SKM-1 treated with dmso at 0.1 percent for 144 hours (cell line): ENCODE measurements at regions not wholly inside any gene's neighbourhood (a gene's known extent, or its start where the extent isn't known, plus 50 kb on each side); places are given as distances from the start of the nearest gene placed in this dataset.
A peak's percentile ranks its signal among the peaks of the same experiment; 100 is the strongest.

Experiments
- DNase-seq: peaks from one replicate; lab custom pipeline; 2025; ENCODE audit not compliant: unreplicated experiment; lab: John Stamatoyannopoulos, UW

DNA sequence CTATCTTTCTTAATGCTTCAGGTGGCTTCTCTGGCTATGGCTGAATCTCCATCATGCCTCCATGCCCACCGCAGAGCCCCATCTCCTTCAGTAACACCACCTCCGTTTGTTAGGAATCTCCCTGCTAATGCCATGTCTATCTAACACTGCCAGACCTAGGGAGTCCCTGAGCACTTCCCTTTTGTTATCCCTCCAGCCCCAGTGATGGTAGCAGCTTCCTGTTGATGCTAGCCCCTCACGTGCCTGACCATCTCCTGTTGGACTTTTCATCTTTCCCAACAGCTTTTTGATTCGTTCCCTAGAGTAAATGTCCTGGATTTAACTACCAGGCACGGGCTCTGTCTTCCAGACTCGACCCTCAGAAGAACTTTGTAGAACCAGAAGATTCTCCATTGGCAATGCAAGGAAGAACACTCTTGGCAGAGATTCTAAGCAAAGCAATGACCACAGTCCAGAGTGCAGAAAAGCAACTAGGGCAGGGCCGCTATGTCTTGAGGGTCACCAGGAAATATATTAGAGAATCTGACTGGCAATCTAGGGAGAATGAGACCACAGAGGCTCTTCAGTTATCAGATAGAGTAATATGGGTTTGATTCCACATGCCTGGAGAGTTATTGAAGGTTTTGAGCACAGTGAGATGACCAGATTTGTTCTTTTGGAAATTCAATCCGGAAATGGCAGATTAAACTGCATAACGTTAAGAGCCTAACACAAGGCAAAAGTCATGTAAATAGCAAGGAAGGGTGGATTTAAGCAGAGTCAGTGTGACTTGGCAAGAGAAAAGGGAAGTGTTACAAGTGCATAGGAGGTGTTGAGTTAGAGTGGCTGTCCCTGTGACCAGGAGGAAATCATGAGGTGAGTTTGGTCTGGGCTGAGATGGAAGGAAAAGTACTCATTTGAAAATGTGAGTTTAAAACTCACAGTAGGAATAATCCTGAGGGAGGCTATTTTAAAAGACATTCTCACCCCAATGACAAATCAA is 555.2 kb downstream of the ACTL7B start:
- peak; percentile 67 for DNase-seq

DNA sequence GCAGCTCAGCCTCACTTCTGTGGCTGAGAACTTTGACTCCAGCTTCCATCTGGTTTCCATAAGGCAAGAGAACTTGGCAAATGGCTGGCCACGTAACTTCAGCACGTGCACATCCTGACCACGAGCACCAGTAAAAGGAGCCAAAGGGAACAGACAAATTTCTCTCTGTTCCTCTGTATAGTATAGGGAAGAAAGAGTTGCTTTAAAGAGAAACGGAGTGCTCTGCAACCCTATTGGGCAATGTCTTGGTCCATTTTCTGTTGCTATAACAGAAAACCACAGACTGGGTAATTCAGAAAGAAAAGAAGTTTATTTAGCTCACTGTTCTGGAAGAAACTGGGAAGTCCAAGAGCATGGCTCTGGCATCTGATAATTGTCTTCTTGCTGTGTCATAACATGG is 558.7 kb downstream of the ACTL7B start:
- DNase-seq, result peak; percentile 59

DNA sequence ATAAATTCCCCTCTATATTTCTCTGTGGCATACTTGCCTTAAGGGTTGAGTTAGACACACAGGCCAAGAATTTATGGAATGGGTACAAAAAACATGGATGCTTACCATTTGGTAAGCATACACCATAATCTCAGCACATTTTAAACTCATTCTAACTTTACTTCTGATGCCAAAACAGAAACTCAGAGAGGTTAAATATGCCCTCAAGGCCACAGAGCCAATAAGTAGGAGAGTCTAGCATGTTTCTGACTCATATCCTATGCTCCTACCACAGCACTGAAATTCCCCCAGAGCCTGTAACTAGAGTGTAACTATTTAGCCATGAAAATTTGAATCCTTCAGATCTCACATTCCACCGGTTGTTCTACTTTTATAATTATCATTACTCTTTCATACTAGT is 559.7 kb downstream of the ACTL7B start:
- no peak for DNase-seq

DNA sequence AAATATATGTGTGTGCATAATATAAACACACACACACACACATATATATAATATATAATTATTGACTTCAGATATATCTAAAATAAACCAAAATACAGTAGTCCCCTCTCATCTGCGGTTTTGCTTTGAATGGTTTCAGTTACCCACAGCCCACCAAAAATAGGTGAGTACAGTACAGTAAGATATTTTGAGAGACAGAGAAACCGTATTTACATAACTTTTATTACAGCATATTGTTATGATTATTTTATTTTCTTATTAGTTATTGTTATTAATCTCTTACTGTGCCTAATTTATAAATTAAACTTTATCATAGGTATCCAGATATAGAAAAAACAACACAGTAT is 564.2 kb downstream of the ACTL7B start:
- no peak for DNase-seq

DNA sequence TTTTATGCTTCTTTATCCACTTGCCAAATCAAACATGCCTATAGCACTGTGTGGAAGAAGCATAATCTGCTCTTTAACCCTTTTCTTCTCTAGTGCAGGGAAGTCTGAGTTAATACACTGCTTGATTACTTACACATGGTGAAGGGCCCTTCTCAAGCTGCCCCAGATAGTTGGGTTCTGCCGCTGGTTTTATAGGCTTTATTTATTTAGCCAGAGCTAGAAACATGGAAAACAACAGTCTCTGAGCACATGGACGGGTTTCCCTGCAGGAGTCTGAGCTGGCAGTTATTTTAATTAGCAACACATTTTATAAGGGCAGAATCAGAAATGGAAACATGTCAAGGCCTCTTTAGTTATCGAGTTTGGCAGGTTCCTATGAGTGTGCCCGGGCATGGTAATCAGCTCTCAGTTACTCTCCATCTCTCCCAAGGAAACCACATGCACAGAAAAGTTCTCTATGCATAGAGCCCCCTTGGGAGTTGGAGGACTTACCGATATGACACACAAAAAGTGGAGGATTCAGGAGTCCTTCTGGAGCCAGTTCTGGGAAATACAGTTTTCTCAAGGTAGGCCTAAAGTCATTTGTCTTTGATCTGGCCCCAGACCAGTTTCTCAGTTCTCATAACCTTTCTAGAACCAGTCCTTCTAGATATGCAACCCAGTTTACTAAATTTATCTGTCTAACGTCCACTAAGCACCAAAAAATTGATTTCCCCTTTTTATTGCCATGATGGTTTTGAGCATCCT is 564.8 kb downstream of the ACTL7B start:
- no peak for DNase-seq

DNA sequence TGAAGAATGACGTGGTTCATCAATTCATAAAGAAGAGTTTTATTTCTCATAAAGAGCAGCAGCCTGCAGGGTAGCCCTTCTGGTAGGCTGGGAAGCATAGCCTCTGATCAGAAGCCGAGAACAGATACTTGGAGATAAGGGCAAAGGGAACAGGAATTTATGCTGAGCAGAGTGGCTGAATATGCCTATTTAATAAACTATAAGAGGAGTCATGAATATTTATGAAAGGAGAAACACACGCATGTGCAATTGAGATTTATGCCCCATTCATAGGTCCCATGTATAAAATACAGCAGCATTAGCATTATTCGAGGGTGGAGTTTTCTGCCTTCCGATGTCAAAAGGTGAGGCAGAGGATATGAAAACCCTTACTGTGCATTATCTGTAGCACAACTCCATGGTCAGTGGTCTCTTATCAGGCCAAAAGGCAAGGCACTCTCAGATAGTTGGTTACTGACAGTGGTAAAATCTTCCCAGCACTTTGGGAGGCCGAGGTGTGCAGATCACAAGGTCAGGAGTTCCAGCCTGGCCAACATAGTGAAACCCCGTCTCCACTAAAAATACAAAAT is 569.1 kb downstream of the ACTL7B start:
- no peak for DNase-seq

DNA sequence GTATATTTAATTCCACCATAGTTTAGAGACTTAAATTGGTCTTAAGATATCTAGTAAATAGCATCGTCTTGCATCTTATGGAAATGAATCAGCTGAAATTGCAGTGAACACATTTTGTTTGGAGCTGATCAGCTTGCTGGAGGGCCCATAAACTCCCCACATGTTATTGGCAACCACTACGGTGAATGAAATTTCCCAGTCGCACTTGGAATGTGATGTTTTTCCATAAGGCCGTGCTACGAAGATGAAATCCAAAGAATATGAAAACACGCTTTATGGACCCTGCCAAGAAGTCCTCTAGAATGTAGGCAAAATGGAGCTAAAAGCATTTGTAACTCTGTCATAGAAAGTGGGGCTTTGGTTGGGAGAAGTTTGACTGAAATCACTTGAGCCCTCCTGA is 572.1 kb downstream of the ACTL7B start:
- no peak for DNase-seq

DNA sequence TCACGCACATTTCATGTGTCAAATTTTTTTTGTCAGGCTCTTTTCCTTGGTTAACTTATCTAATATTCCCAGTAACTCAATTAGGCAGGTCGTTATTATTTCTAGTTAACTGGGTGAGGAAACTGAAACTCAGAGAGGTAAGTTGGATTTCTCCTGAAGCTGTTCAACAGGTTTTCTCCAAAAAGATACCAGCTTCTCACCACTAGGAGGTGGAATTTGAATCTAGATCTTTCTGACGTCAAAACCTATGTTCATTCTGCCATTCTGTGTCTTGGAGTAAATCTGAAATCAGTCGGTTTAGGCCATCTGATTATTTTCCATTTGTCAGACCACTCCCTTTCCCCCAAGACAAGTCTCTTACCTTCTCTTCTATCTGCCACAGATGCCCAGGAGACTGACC is 572.9 kb downstream of the ACTL7B start:
- DNase-seq, result no peak

DNA sequence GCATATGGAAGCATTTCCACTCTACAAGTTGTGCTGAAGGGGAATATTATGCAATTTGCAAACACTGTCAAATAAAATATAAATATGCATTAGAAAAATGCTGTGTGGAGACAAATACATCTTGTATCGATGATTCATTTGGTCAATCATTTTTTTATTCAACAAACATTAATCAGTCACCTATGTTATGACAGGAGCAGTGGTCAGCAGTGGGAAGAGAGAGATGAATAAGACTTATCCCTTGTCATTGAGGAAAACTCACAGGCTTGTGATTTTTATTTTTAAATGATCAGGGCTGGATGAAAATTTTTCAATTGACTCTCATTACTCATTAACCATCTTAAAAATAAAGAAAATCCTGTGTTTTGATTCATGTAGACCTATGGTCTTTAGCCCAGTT is 574.1 kb downstream of the ACTL7B start:
- DNase-seq, result no peak

DNA sequence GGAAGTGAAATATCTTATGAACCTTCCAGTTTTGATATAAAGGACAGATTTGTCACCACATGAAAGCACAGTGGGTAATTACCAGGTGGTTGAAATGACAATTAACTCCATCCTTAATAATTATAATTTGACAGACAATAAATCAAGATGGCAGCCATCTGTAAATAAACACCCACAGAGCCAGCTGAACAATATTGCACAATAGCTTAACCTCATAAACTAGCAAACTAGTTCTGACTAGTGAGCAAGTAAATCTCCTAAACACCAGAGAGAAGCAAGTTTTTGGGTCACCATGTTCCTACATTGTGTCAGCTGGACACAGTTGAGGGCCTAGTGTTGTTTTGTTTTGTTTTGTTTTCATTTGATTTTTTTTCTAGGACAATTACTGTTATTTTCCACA is 577.4 kb downstream of the ACTL7B start:
- no peak for DNase-seq

DNA sequence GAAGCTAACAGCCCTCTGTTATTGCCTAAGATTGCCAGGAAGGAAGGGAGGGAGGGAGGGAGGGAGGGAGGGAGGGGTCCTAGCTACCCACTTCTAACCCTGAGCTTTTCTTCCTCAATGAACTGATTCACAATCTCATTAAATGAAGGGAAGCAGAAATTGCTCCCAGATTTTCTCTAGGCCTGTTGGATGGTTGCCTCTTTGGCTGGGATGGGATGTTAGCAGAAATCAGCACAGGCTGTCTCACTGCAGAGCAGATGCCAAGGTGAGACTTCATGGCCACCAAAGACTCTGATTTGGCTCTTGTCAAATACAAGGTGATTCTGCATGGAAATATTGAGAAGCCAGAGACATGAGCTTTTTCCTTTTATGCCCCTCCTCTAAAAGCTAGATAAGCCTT is 578.6 kb downstream of the ACTL7B start:
- DNase-seq, result no peak

DNA sequence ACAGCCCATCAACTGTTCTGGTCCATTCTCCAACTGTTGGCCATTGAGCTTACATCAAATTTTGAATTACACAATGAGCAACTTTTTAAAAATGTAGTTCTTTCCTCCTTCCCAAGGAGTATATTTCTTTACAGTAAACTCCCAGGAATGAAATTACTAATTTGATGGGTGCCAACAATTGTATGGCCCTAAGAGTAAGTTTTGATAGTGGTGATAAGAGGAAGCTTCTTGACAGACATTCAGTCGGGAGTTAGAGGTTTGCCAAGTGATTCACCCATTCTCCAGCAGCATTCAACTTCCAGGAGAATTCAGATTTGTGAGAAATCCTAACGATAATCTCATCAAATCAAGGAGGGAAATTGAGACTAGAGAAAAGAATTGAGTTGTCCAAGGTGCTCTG is 579.9 kb downstream of the ACTL7B start:
- no peak for DNase-seq

DNA sequence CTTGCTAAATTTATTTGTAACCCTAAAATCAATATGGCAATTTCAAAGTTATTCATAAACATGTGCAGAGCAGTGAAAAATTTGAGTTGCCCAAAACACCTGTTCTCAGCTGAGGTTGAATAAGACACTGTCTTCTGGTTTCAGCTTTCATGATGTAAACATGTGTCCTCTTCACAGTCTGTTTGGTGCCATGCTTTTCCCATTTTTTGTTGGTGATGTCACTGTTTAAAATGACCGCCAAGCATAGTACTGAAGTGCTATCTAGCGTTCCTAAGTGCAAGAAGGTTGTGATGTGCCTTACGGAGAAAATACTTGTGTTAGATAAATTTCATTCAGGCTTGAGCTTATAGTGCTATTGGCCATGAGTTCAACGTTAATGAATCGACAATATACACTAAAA is 580.8 kb downstream of the ACTL7B start:
- DNase-seq, result no peak

DNA sequence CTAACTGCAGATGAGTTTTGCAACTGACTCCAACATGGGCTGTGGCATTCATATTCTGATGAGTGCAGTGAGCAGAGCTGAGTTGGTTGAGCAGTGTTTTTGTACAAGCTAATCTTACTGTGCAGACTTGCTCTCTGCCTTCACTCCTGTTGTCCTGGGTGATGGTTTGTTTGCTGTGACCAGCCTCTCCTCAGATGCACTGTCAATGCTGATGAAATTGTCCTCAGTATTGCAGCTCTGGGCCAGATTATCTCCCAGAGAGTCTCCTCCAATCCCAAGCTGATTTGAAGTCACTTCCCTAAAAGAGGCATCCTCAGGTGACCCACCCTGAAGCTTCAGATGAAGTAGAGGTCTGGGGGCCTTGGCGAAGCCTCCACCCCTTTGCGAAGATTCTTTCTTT is 581.8 kb downstream of the ACTL7B start:
- no peak for DNase-seq

DNA sequence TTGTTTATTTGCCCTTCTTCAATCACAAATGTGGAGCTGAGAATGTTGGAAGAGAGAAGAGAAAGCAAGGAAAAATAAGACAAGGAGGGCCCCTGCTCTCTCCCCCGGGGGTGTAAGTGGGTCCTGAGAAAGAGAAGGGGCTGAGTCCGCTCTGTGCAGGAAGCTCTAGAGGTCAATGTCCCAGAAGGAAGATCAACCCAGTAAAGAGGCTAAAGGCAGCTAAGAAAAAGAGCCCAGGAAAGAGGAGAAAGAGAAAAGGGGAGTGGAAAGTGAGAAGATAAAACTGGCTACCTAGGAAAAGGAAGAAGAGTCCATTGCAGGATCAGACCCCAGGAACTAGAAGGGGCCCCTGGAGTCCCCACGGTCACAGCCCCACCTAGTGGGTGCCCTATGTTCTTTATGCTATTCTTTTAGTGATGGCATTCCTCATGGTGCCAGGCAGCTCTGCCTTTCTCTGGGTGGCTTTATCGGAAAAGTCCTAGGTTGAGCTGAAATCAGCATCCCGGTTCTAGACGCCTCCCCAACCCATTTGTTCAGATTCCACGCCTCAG is 583.4 kb downstream of the ACTL7B start:
- DNase-seq, result peak; percentile 13

DNA sequence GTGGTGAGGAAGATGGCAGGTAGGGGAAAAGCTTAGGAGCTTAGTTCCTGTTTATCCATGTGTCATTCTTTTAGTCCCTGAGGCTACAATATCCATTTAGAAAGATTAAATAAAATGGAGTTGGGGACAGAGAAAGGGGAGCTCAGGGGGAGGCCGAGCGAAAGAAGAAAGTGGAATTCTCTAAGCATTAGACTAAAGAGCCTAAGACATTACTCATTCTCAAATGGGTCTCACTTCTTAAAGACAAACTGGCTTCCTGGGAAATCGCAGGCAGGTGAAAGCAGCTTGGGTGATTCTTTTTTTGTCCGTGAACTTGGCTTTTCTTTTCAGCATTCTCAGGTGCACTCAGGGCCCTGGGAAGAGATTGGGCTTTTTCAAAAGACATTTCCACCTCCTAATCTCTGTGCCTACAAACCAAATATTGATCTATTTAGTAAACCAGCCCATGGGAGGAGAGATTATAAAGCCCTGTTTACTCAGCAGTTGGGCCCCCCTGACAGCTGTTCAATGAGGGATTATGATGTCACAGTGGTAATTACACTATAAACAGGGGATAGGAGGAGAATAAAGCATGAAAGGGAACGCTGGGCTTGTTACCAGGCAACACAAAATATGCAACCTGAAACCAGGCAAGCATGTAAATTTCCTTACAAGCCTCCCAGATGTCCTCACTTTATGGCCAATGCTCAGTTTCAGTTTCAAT is 584.0 kb downstream of the ACTL7B start:
- no peak for DNase-seq

DNA sequence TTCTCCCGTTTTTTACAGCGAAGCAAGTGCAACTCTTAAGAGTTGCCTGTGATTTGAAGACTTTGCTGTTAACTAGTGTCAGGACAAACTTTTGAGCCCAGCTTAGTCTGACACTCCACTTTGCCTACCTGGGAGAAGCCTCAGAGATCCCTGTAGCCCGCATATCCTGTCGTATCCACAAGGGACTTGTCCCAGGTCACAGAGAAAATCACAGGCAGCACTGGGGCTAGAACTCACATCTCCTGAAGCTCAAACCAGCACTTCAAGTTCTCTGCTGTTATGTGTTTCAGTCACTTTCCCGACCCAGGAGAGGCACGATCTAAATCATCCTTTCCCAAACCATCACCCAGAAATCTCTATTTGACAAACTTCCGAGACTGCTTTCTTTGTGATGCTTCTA is 584.5 kb downstream of the ACTL7B start:
- DNase-seq, result no peak

DNA sequence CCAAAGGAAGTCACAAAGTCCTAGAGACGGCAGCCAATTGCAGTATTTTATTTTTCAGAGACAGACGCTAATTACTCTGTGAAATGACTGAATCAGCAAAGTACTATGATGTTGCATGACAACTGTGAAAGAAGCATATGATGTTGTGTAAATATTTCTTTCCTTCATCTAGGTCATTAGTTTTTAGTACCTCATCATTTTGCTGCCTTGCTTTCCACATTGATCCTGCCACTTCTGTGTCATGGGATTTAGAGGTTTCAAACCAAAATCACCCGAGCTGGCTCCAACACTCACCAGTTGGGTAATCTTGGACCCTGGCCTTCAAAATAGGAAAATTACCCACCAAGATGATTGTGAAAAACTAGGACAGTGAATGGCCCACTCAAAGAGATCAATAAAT is 585.2 kb downstream of the ACTL7B start:
- DNase-seq, result no peak

DNA sequence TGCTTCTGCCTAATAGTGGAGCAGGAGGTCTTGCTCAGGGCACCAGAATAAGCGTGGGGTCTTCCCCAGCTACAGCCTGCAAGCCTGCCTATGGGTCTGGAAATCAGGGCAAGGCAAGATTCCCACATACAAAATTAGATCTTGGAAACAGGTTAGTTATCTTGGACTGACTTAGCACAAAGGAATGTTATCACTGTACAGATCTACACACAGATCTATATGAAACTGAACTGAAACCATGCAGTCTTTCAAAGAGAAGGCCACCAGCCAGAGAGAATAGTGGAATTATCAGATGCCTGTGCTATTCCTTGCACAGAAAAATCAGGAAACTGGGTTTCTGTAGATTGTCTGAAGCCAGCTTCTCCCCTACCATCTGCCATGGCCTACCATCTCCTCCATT is 585.7 kb downstream of the ACTL7B start:
- DNase-seq, result no peak

DNA sequence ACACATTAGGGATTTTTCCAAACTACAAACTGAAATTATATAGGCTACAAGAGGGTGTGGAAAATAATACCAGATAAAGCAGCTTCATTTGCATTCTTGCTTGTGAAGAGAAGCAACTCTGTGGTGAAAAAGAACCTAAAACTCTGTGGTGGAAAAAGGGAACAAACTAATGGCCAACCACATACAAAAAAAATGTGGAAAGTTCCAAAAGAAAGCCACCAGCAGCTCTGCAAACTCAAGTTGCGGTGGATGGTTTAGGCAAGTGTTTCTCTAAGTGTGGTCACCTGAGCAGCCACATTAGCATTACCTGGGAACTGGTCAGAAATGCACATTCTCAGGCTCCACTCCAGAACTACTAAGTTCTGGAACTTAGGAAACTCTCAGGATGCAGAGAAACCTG is 586.4 kb downstream of the ACTL7B start:
- DNase-seq, result peak; percentile 18

DNA sequence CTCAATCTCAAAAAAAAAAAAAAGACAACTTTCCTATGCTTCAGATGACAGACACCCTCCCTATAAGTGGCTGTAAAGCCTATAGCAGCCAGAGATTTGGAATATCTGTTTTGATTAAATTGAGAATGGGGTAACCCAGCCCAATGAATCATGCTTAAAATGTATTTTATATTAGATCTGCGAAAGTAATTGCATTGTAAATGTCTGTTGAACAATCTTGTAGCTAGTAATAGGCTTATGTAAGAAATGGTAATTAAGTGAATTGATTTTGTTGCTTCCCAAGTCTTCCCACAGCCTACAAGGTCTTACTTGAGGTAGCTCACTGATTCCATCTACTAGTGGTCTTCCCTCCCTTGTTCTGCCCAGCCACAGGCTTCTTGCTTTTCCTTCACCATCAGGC is 590.7 kb downstream of the ACTL7B start:
- no peak for DNase-seq
